ENCODE measurements at regions not wholly inside any gene's neighbourhood (a gene's known extent, or its start where the extent isn't known, plus 50 kb on each side); places are given as distances from the start of the nearest gene placed in this dataset.

DNA sequence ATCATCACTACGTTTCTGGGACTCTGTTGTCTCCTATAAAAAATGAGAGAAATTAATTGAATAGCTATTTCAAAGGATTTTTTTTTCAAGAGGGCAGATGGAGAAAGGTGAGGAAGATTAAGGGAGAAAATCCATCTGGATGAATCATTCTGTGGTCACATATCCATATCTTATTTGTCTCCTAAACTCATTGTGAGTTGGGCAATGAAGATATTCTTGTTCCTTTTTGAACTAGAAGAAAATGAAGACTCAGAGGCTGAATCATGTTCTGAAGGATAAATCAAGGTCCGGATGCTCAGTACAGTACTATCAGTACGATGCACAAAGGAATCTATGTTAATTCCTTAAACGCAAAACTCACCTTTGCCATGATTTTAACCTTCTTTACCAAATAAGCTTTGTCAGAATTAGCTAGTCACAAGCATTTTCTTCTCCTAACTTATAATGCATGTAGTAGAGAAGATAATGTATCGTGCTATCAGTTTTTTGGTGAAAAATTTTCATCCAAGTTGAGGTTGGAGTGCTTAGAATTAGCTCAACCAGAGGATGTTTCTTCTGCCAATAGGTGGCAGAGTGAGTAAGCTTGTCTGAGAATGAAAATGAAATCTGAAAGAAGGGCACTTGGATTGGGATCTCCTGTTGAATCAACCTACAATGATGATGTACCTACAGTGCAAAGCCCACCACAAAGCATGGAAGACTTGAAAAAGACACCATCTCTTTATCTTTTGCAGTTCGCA, 446.9 kb downstream of the KIF20B start:
- Histone ChIP-seq H2AFZ (ENCODE audit: low read length) (no peak overlapping the region), H3K4me3 (ENCODE audit: low read depth, low read length, poor library complexity, severe bottlenecking) (no peak overlapping the region), H3K4me2 (ENCODE audit: low read length) (no peak overlapping the region), H3K27ac (ENCODE audit: low read depth, low read length, poor library complexity, severe bottlenecking) (no peak overlapping the region), H3K36me3 (ENCODE audit: insufficient read depth, low read length) (no peaks in the 10 kb centered on the region), H3K79me2 (ENCODE audit: insufficient read depth, low read depth, low read length) (no peaks in the 10 kb centered on the region), H3K9me3 (ENCODE audit: low read length) (no peaks in the 10 kb centered on the region), H3K9me2 (ENCODE audit: insufficient read depth, low read length) (no peaks in the 10 kb centered on the region), H3K4me1 (ENCODE audit: insufficient read depth, low read length, poor library complexity, severe bottlenecking) (no peaks in the 10 kb centered on the region), H4K20me1 (ENCODE audit: insufficient read depth, low read length) (no peaks in the 10 kb centered on the region)
- BruUV-seq (replicated peaks) = no TSS peak
- TF ChIP-seq, protein P1, sequence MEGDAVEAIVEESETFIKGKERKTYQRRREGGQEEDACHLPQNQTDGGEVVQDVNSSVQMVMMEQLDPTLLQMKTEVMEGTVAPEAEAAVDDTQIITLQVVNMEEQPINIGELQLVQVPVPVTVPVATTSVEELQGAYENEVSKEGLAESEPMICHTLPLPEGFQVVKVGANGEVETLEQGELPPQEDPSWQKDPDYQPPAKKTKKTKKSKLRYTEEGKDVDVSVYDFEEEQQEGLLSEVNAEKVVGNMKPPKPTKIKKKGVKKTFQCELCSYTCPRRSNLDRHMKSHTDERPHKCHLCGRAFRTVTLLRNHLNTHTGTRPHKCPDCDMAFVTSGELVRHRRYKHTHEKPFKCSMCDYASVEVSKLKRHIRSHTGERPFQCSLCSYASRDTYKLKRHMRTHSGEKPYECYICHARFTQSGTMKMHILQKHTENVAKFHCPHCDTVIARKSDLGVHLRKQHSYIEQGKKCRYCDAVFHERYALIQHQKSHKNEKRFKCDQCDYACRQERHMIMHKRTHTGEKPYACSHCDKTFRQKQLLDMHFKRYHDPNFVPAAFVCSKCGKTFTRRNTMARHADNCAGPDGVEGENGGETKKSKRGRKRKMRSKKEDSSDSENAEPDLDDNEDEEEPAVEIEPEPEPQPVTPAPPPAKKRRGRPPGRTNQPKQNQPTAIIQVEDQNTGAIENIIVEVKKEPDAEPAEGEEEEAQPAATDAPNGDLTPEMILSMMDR (conservative IDR thresholded peaks at IDR 0.05; ENCODE audit: low read length) = peak; percentile 70
- no peak for TF ChIP-seq EZH2phosphoT487 (IDR thresholded peaks at IDR 0.05; ENCODE audit: borderline replicate concordance, low read depth, low read length)
- peak; percentile 5 for DNase-seq (ENCODE audit: low spot score)
- intact Hi-C loops (cut with micrococcal nuclease; ENCODE audit: unreplicated experiment) = no loop called here
- ChIA-PET CTCF (ENCODE audit: unreplicated experiment) (no interaction called here), POLR2A (interaction anchor here (0.6 to 1.1 kb wide), 3 partner anchors 192 to 1445 kb away, joined by 3 read pairs; no protein-coding TSS in a partner anchor)

DNA sequence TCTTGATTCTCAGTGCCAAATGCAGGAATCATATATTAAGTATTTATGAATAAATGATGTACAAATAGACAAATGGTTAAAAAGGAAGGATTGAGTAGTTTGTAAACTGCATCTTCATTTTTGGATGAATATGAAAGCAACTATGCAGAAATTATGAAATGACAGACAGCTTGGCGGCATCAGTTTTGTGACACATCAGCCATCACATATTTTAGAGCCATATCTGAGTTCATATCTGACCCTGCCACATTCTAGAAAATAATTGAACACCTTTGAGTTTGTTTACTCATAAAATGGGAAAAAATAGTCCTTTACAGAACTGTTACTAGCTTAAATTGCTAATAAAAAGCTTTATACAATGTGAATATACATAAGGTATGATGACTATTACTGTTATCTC, 448.2 kb downstream of the KIF20B start:
- no peaks in the 10 kb centered on the region for H4K20me1 ChIP-seq (ENCODE audit: insufficient read depth, low read length)
- no peaks in the 10 kb centered on the region for H3K4me1 ChIP-seq (ENCODE audit: insufficient read depth, low read length, poor library complexity, severe bottlenecking)
- H3K79me2 ChIP-seq (ENCODE audit: insufficient read depth, low read depth, low read length) = no peaks in the 10 kb centered on the region
- H3K36me3 ChIP-seq (ENCODE audit: insufficient read depth, low read length) = no peaks in the 10 kb centered on the region
- no peak overlapping the region for H3K4me3 ChIP-seq (ENCODE audit: low read depth, low read length, poor library complexity, severe bottlenecking)
- H3K9me3 ChIP-seq (ENCODE audit: low read length) = no peaks in the 10 kb centered on the region
- H3K4me2 ChIP-seq (ENCODE audit: low read length) = no peak overlapping the region
- no peak for TF ChIP-seq EZH2phosphoT487 (IDR thresholded peaks at IDR 0.05; ENCODE audit: borderline replicate concordance, low read depth, low read length)
- TF ChIP-seq, protein P1 (conservative IDR thresholded peaks at IDR 0.05; ENCODE audit: low read length) = no peak
- CTCF ChIA-PET (ENCODE audit: unreplicated experiment) = no interaction called here
- H3K9me2 ChIP-seq (ENCODE audit: insufficient read depth, low read length) = no peaks in the 10 kb centered on the region
- BruUV-seq (replicated peaks) = no TSS peak
- DNase-seq (ENCODE audit: low spot score) = no peak
- POLR2A ChIA-PET = interaction anchor here (0.6 kb wide), 1 partner anchor 702 kb away, joined by 7 read pairs; no protein-coding TSS in a partner anchor
- no peak overlapping the region for H3K27ac ChIP-seq (ENCODE audit: low read depth, low read length, poor library complexity, severe bottlenecking)
- intact Hi-C loops (cut with micrococcal nuclease; ENCODE audit: unreplicated experiment) = no loop called here
- no peak overlapping the region for H2AFZ ChIP-seq (ENCODE audit: low read length)

DNA sequence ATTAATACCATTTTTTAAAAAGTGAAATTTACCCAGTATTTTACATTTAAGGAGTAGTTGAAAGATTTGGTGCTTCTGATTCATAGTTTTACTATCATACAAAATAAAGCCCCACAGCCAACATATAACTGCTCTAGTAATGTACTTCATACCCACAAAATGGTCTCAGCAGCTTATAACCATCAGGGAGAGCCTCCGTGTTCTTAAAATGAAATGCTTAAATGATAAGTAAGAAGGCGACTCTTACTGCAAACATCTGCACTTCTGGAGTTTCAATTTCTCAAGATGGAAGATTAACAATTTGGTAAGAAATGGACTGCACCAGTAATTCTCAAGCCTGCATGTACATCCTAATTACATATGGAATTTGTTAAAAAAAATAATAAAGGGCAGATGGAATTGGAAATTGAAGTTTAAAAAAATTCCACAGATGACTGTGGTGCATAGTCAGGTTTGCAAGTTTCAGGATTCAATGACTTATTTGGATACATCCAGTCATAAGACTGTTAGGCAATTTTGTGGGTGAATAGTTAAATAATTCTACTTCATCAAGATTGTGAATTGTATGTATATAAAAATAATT, 461.0 kb downstream of the KIF20B start:
- BruUV-seq (replicated peaks) = no TSS peak
- Histone ChIP-seq H2AFZ (ENCODE audit: low read length) (no peak overlapping the region), H3K4me3 (ENCODE audit: low read depth, low read length, poor library complexity, severe bottlenecking) (no peak overlapping the region), H3K4me2 (ENCODE audit: low read length) (no peak overlapping the region), H3K36me3 (ENCODE audit: insufficient read depth, low read length) (no peaks in the 10 kb centered on the region), H3K4me1 (ENCODE audit: insufficient read depth, low read length, poor library complexity, severe bottlenecking) (no peaks in the 10 kb centered on the region), H3K9me2 (ENCODE audit: insufficient read depth, low read length) (no peaks in the 10 kb centered on the region), H3K9me3 (ENCODE audit: low read length) (no peaks in the 10 kb centered on the region), H4K20me1 (ENCODE audit: insufficient read depth, low read length) (no peaks in the 10 kb centered on the region), H3K79me2 (ENCODE audit: insufficient read depth, low read depth, low read length) (no peaks in the 10 kb centered on the region), H3K27ac (ENCODE audit: low read depth, low read length, poor library complexity, severe bottlenecking) (no peak overlapping the region)
- TF ChIP-seq EZH2phosphoT487 (IDR thresholded peaks at IDR 0.05; ENCODE audit: borderline replicate concordance, low read depth, low read length) = no peak
- TF ChIP-seq, protein P1 (conservative IDR thresholded peaks at IDR 0.05; ENCODE audit: low read length) = no peak
- CTCF ChIA-PET (ENCODE audit: unreplicated experiment) = no interaction called here
- intact Hi-C loops (cut with micrococcal nuclease; ENCODE audit: unreplicated experiment) = no loop called here
- POLR2A ChIA-PET = no interaction called here
- DNase-seq (ENCODE audit: low spot score) = no peak

All from OCI-LY7 (cell line).